HAP-1 (cell line): ENCODE measurements at regions not wholly inside any gene's neighbourhood (a gene's known extent, or its start where the extent isn't known, plus 50 kb on each side); places are given as distances from the start of the nearest gene placed in this dataset.

Source experiments
- DNase-seq, 2 experiments: peaks; one replicate each; pipeline ENCODE4 v3.0.0-alpha.2; 2016 to 2020; ENCODE audit warnings: low spot score in 2 of 2
- H3K27me3 ChIP-seq: fragments of 250-450 bp; sonication (Bioruptor Pico); 2 replicates; pipeline ENCODE4 v1.5.1; 2020; ENCODE audit warnings: low read depth, mild to moderate bottlenecking, moderate library complexity
- H3K36me3 ChIP-seq: fragments of 250-450 bp; sonication (Bioruptor Pico); replicated peaks from 2 replicates; pipeline ENCODE4 v1.5.1; 2020; ENCODE audit warnings: mild to moderate bottlenecking
- H3K4me1 ChIP-seq: fragments of 250-450 bp; sonication (Bioruptor Pico); 2 replicates; pipeline ENCODE4 v1.5.1; 2020; ENCODE audit warnings: mild to moderate bottlenecking
- H3K4me3 ChIP-seq: fragments of 250-450 bp; sonication (Bioruptor Pico); 2 replicates; pipeline ENCODE4 v1.5.1; 2020; ENCODE audit warnings: mild to moderate bottlenecking, moderate library complexity
- H3K9me3 ChIP-seq: fragments of 250-450 bp; sonication (Bioruptor Pico); 2 replicates; pipeline ENCODE4 v1.5.1; 2020; ENCODE audit warnings: mild to moderate bottlenecking, moderate library complexity
- in situ Hi-C: fragments of 300-500 bp; cut with MboI; formaldehyde crosslinking; loops from 3 replicates; pipeline ENCODE4 v1.14.3; 2020; ENCODE audit warnings: low sequenced_read_pairs, inconsistent platforms, mixed read lengths

- Histone ChIP-seq H3K9me3 (no peaks in the 10 kb centered on the region), H3K36me3 (no peaks in the 10 kb centered on the region), H3K4me1 (no peaks in the 10 kb centered on the region), H3K27me3 (no peaks in the 10 kb centered on the region), H3K4me3 (no peak overlapping the region)
- no peak for DNase-seq
- in situ Hi-C loops = no loop called here
Measured at GRCh38 chrX:139237141-139237540, 293.4 kb upstream of the F9 start.

- no peak overlapping the region for H3K4me3 ChIP-seq
- H3K27me3 ChIP-seq = no peaks in the 10 kb centered on the region
- in situ Hi-C loops = no loop called here
- no peaks in the 10 kb centered on the region for H3K36me3 ChIP-seq
- no peaks in the 10 kb centered on the region for H3K4me1 ChIP-seq
- no peak for DNase-seq
- no peaks in the 10 kb centered on the region for H3K9me3 ChIP-seq
Measured at GRCh38 chrX:139234898-139235297, 295.6 kb upstream of the F9 start.

GRCh38 chrX:139224953-139225665 is 305.4 kb upstream of the F9 start:
- no peaks in the 10 kb centered on the region for H3K27me3 ChIP-seq
- in situ Hi-C loops = no loop called here
- no peaks in the 10 kb centered on the region for H3K4me1 ChIP-seq
- H3K4me3 ChIP-seq = no peak overlapping the region
- H3K9me3 ChIP-seq = no peaks in the 10 kb centered on the region
- no peaks in the 10 kb centered on the region for H3K36me3 ChIP-seq
- DNase-seq = no peak

GRCh38 chrX:139222511-139223200 is 307.9 kb upstream of the F9 start:
- Histone ChIP-seq H3K4me1 (no peaks in the 10 kb centered on the region), H3K27me3 (no peaks in the 10 kb centered on the region), H3K36me3 (no peaks in the 10 kb centered on the region), H3K4me3 (no peak overlapping the region), H3K9me3 (no peaks in the 10 kb centered on the region)
- in situ Hi-C loops = no loop called here
- DNase-seq = no peak

GRCh38 chrX:139213241-139213709 is 317.3 kb upstream of the F9 start:
- no peak for DNase-seq
- no peaks in the 10 kb centered on the region for H3K36me3 ChIP-seq
- no peaks in the 10 kb centered on the region for H3K4me1 ChIP-seq
- no peak overlapping the region for H3K4me3 ChIP-seq
- no peaks in the 10 kb centered on the region for H3K9me3 ChIP-seq
- in situ Hi-C loops = no loop called here
- no peaks in the 10 kb centered on the region; the same call in 1 of the 2 replicates for H3K27me3 ChIP-seq

GRCh38 chrX:139211568-139212182 is 318.9 kb upstream of the F9 start:
- H3K27me3 ChIP-seq = no peaks in the 10 kb centered on the region; the same call in 1 of the 2 replicates
- no peaks in the 10 kb centered on the region for H3K36me3 ChIP-seq
- H3K4me1 ChIP-seq = no peaks in the 10 kb centered on the region
- in situ Hi-C loops = no loop called here
- H3K9me3 ChIP-seq = no peaks in the 10 kb centered on the region
- H3K4me3 ChIP-seq = no peak overlapping the region
- DNase-seq = peak in 1 of 2 experiments; percentile 37

GRCh38 chrX:139209342-139209741 is 321.2 kb upstream of the F9 start:
- Histone ChIP-seq H3K4me3 (no peak overlapping the region), H3K9me3 (no peaks in the 10 kb centered on the region), H3K27me3 (peaks cover 9% of the 10 kb centered on the region), H3K4me1 (no peaks in the 10 kb centered on the region), H3K36me3 (no peaks in the 10 kb centered on the region)
- no peak for DNase-seq
- in situ Hi-C loops = no loop called here

- H3K27me3 ChIP-seq = peaks cover 17% of the 10 kb centered on the region
- no peaks in the 10 kb centered on the region for H3K36me3 ChIP-seq
- no peaks in the 10 kb centered on the region; the same call in 1 of the 2 replicates for H3K4me1 ChIP-seq
- no peaks in the 10 kb centered on the region for H3K9me3 ChIP-seq
- H3K4me3 ChIP-seq = no peak overlapping the region
- no peak for DNase-seq
- in situ Hi-C loops = no loop called here
Measured at GRCh38 chrX:139207655-139208054, 322.9 kb upstream of the F9 start.

- H3K27me3 ChIP-seq = peaks cover 17% of the 10 kb centered on the region
- no peak for DNase-seq
- H3K9me3 ChIP-seq = no peaks in the 10 kb centered on the region
- H3K4me3 ChIP-seq = no peak overlapping the region
- no peaks in the 10 kb centered on the region; the same call in 1 of the 2 replicates for H3K4me1 ChIP-seq
- in situ Hi-C loops = no loop called here
- no peaks in the 10 kb centered on the region for H3K36me3 ChIP-seq
Measured at GRCh38 chrX:139206914-139207313, 323.6 kb upstream of the F9 start.

GRCh38 chrX:139204898-139205667 is 325.5 kb upstream of the F9 start:
- in situ Hi-C loops = no loop called here
- no peaks in the 10 kb centered on the region for H3K9me3 ChIP-seq
- peaks cover 17% of the 10 kb centered on the region for H3K27me3 ChIP-seq
- H3K4me3 ChIP-seq = peak overlapping the region; percentile 33
- DNase-seq = peak; percentile 47 to 79
- H3K4me1 ChIP-seq = no peaks in the 10 kb centered on the region; the same call in 1 of the 2 replicates
- H3K36me3 ChIP-seq = no peaks in the 10 kb centered on the region

- H3K4me3 ChIP-seq = peak overlapping the region; percentile 33
- no peaks in the 10 kb centered on the region for H3K9me3 ChIP-seq
- no peaks in the 10 kb centered on the region for H3K36me3 ChIP-seq
- no peak for DNase-seq
- in situ Hi-C loops = no loop called here
- H3K4me1 ChIP-seq = no peaks in the 10 kb centered on the region; the same call in 1 of the 2 replicates
- H3K27me3 ChIP-seq = peaks cover 17% of the 10 kb centered on the region
Measured at GRCh38 chrX:139204571-139204897, 326.0 kb upstream of the F9 start.

- Histone ChIP-seq H3K9me3 (no peaks in the 10 kb centered on the region), H3K27me3 (peaks cover 17% of the 10 kb centered on the region), H3K4me1 (no peaks in the 10 kb centered on the region; the same call in 1 of the 2 replicates), H3K36me3 (no peaks in the 10 kb centered on the region), H3K4me3 (peak overlapping the region; percentile 33)
- peak in 1 of 2 experiments; percentile 58 for DNase-seq
- in situ Hi-C loops = no loop called here
Measured at GRCh38 chrX:139203651-139204570, 326.6 kb upstream of the F9 start.
